Left renal pelvis (tissue), 4 donors: ENCODE measurements at regions not wholly inside any gene's neighbourhood (a gene's known extent, or its start where the extent isn't known, plus 50 kb on each side); places are given as distances from the start of the nearest gene placed in this dataset.

Experiments used
- DNase-seq, 4 donors: peaks; one replicate each; pipeline ENCODE4 v3.0.0-alpha.2; 2013; ENCODE audit warnings: low read depth in 4 of 4, low spot score in 3 of 4

GRCh38 chr4:4808086-4808485, 51.4 kb upstream of the MSX1 start:
- no peak for DNase-seq

- no peak for DNase-seq
Observed at GRCh38 chr4:4805887-4806286, 53.6 kb upstream of the MSX1 start.

- DNase-seq, result no peak
Observed at GRCh38 chr4:4803912-4804296, 55.6 kb upstream of the MSX1 start.

- DNase-seq, result no peak
Observed at GRCh38 chr4:4803216-4803911, 56.1 kb upstream of the MSX1 start.

- no peak for DNase-seq
Observed at GRCh38 chr4:4800646-4801408, 58.6 kb upstream of the MSX1 start.

- DNase-seq, result no peak
Observed at GRCh38 chr4:4794421-4794820, 65.0 kb upstream of the MSX1 start.

- no peak for DNase-seq
Observed at GRCh38 chr4:4792466-4792865, 67.0 kb upstream of the MSX1 start.

- DNase-seq, result no peak
Observed at GRCh38 chr4:4791299-4792111, 68.0 kb upstream of the MSX1 start.

- no peak for DNase-seq
Observed at GRCh38 chr4:4789462-4789861, 70.0 kb upstream of the MSX1 start.

GRCh38 chr4:4788573-4788972, 70.9 kb upstream of the MSX1 start:
- no peak for DNase-seq

GRCh38 chr4:4787421-4787820, 72.0 kb upstream of the MSX1 start:
- no peak for DNase-seq

GRCh38 chr4:4784379-4784778, 75.1 kb upstream of the MSX1 start:
- no peak for DNase-seq

GRCh38 chr4:4783847-4784246, 75.6 kb upstream of the MSX1 start:
- DNase-seq, result no peak

GRCh38 chr4:4782969-4783368, 76.5 kb upstream of the MSX1 start:
- DNase-seq, result no peak

GRCh38 chr4:4781936-4782707, 77.3 kb upstream of the MSX1 start:
- no peak for DNase-seq

- DNase-seq, result no peak
Observed at GRCh38 chr4:4780729-4781244, 78.7 kb upstream of the MSX1 start.

- DNase-seq, result no peak
Observed at GRCh38 chr4:4779486-4779885, 80.0 kb upstream of the MSX1 start.

- no peak for DNase-seq
Observed at GRCh38 chr4:4779054-4779453, 80.4 kb upstream of the MSX1 start.

- no peak for DNase-seq
Observed at GRCh38 chr4:4778554-4778953, 80.9 kb upstream of the MSX1 start.

GRCh38 chr4:4776934-4777333, 82.5 kb upstream of the MSX1 start:
- DNase-seq, result no peak

- no peak for DNase-seq
Observed at GRCh38 chr4:4776335-4776734, 83.1 kb upstream of the MSX1 start.
